ENCODE measurements at regions not wholly inside any gene's neighbourhood (a gene's known extent, or its start where the extent isn't known, plus 50 kb on each side); places are given as distances from the start of the nearest gene placed in this dataset.

- Histone ChIP-seq H3K4me3 (ENCODE audit: low read depth, low read length, poor library complexity, severe bottlenecking) (no peak overlapping the region), H3K27me3 (ENCODE audit: insufficient read depth, low read length) (no peaks in the 10 kb centered on the region), H3K36me3 (ENCODE audit: insufficient read depth, low read length) (no peaks in the 10 kb centered on the region), H3K9me3 (ENCODE audit: low read length) (no peaks in the 10 kb centered on the region), H3K27ac (ENCODE audit: low read depth, low read length, poor library complexity, severe bottlenecking) (no peak overlapping the region), H3K9ac (ENCODE audit: low read length) (no peak overlapping the region), H3K4me1 (ENCODE audit: insufficient read depth, low read length, severe bottlenecking) (no peaks in the 10 kb centered on the region), H3F3A (ENCODE audit: insufficient read depth, low read length) (no peaks in the 10 kb centered on the region), H3K4me2 (ENCODE audit: low read length) (no peak overlapping the region), H4K20me1 (ENCODE audit: insufficient read depth, low read length) (no peaks in the 10 kb centered on the region), H2AFZ (ENCODE audit: low read length) (no peak overlapping the region), H3K9me2 (ENCODE audit: low read depth, low read length) (no peaks in the 10 kb centered on the region), H3K79me2 (ENCODE audit: insufficient read depth, low read length) (no peaks in the 10 kb centered on the region)
- TF ChIP-seq CTCF (IDR thresholded peaks at IDR 0.05; ENCODE audit: low read length) = no peak
- no peak for TF ChIP-seq EZH2 (IDR thresholded peaks at IDR 0.05; ENCODE audit: borderline replicate concordance, low read length)
These were observed 100.6 kb upstream of the NPHP3 start for GRCh38 chr3:132822837-132823236.

- no peak overlapping the region for H3K4me2 ChIP-seq (ENCODE audit: low read length)
- H4K20me1 ChIP-seq (ENCODE audit: insufficient read depth, low read length) = no peaks in the 10 kb centered on the region
- H3K4me1 ChIP-seq (ENCODE audit: insufficient read depth, low read length, severe bottlenecking) = no peaks in the 10 kb centered on the region
- no peak overlapping the region for H3K27ac ChIP-seq (ENCODE audit: low read depth, low read length, poor library complexity, severe bottlenecking)
- H3K4me3 ChIP-seq (ENCODE audit: low read depth, low read length, poor library complexity, severe bottlenecking) = no peak overlapping the region
- no peaks in the 10 kb centered on the region for H3K9me2 ChIP-seq (ENCODE audit: low read depth, low read length)
- no peak overlapping the region for H3K9ac ChIP-seq (ENCODE audit: low read length)
- H2AFZ ChIP-seq (ENCODE audit: low read length) = no peak overlapping the region
- no peaks in the 10 kb centered on the region for H3F3A ChIP-seq (ENCODE audit: insufficient read depth, low read length)
- H3K36me3 ChIP-seq (ENCODE audit: insufficient read depth, low read length) = no peaks in the 10 kb centered on the region
- no peaks in the 10 kb centered on the region for H3K79me2 ChIP-seq (ENCODE audit: insufficient read depth, low read length)
- H3K9me3 ChIP-seq (ENCODE audit: low read length) = no peaks in the 10 kb centered on the region
- H3K27me3 ChIP-seq (ENCODE audit: insufficient read depth, low read length) = no peaks in the 10 kb centered on the region
- TF ChIP-seq EZH2 (IDR thresholded peaks at IDR 0.05; ENCODE audit: borderline replicate concordance, low read length) (no peak), CTCF (IDR thresholded peaks at IDR 0.05; ENCODE audit: low read length) (no peak)
These were observed 100.1 kb upstream of the NPHP3 start for GRCh38 chr3:132822266-132822665.

GRCh38 chr3:132821314-132821713, 99.1 kb upstream of the NPHP3 start:
- no peak overlapping the region for H3K27ac ChIP-seq (ENCODE audit: low read depth, low read length, poor library complexity, severe bottlenecking)
- no peaks in the 10 kb centered on the region for H3F3A ChIP-seq (ENCODE audit: insufficient read depth, low read length)
- H3K9me3 ChIP-seq (ENCODE audit: low read length) = no peaks in the 10 kb centered on the region
- no peaks in the 10 kb centered on the region for H3K9me2 ChIP-seq (ENCODE audit: low read depth, low read length)
- H3K9ac ChIP-seq (ENCODE audit: low read length) = no peak overlapping the region
- no peak overlapping the region for H2AFZ ChIP-seq (ENCODE audit: low read length)
- H3K4me1 ChIP-seq (ENCODE audit: insufficient read depth, low read length, severe bottlenecking) = no peaks in the 10 kb centered on the region
- H3K4me3 ChIP-seq (ENCODE audit: low read depth, low read length, poor library complexity, severe bottlenecking) = no peak overlapping the region
- no peak overlapping the region for H3K4me2 ChIP-seq (ENCODE audit: low read length)
- TF ChIP-seq CTCF (IDR thresholded peaks at IDR 0.05; ENCODE audit: low read length) = no peak
- TF ChIP-seq EZH2 (IDR thresholded peaks at IDR 0.05; ENCODE audit: borderline replicate concordance, low read length) = no peak
- no peaks in the 10 kb centered on the region for H3K79me2 ChIP-seq (ENCODE audit: insufficient read depth, low read length)
- H4K20me1 ChIP-seq (ENCODE audit: insufficient read depth, low read length) = no peaks in the 10 kb centered on the region
- no peaks in the 10 kb centered on the region for H3K27me3 ChIP-seq (ENCODE audit: insufficient read depth, low read length)
- H3K36me3 ChIP-seq (ENCODE audit: insufficient read depth, low read length) = no peaks in the 10 kb centered on the region
